GM19324 (cell line): ENCODE measurements at regions not wholly inside any gene's neighbourhood (a gene's known extent, or its start where the extent isn't known, plus 50 kb on each side); places are given as distances from the start of the nearest gene placed in this dataset.

ENCODE experiments used
- ATAC-seq: cut with Tn5 transposase; IDR thresholded peaks from one replicate; pipeline ENCODE4 v1.9.1; 2021; ENCODE audit warnings: mild to moderate bottlenecking, moderate library complexity; ENCODE audit not compliant: unreplicated experiment, low FRiP score

- ATAC-seq: peak; percentile 95
These were observed 82.3 kb upstream of the CD99 start for GRCh38 chrX:2608638-2609430.

GRCh38 chrX:2607113-2607512 is 84.0 kb upstream of the CD99 start:
- no peak for ATAC-seq

GRCh38 chrX:2600564-2600963 is 90.5 kb upstream of the CD99 start:
- no peak for ATAC-seq

- no peak for ATAC-seq
These were observed 94.4 kb upstream of the CD99 start for GRCh38 chrX:2596555-2597255.

- ATAC-seq: no peak
These were observed 95.0 kb upstream of the CD99 start for GRCh38 chrX:2596045-2596444.

GRCh38 chrX:2595258-2595657 is 94.5 kb upstream of the DHRSX start:
- no peak for ATAC-seq

- ATAC-seq: no peak
These were observed 93.7 kb upstream of the DHRSX start for GRCh38 chrX:2594491-2594890.

- no peak for ATAC-seq
These were observed 91.5 kb upstream of the DHRSX start for GRCh38 chrX:2592279-2592678.

GRCh38 chrX:2589186-2590020 is 88.6 kb upstream of the DHRSX start:
- ATAC-seq: no peak

GRCh38 chrX:2588049-2588448 is 87.3 kb upstream of the DHRSX start:
- no peak for ATAC-seq

- ATAC-seq: no peak
These were observed 86.4 kb upstream of the DHRSX start for GRCh38 chrX:2587146-2587545.

GRCh38 chrX:2585158-2585470 is 84.3 kb upstream of the DHRSX start:
- no peak for ATAC-seq

GRCh38 chrX:2584251-2585157 is 83.7 kb upstream of the DHRSX start:
- no peak for ATAC-seq

- no peak for ATAC-seq
These were observed 82.7 kb upstream of the DHRSX start for GRCh38 chrX:2583194-2584162.

- no peak for ATAC-seq
These were observed 81.9 kb upstream of the DHRSX start for GRCh38 chrX:2582667-2583066.

- no peak for ATAC-seq
These were observed 80.5 kb upstream of the DHRSX start for GRCh38 chrX:2581296-2581695.

- no peak for ATAC-seq
These were observed 78.1 kb upstream of the DHRSX start for GRCh38 chrX:2578864-2579263.

GRCh38 chrX:2577844-2578466 is 77.2 kb upstream of the DHRSX start:
- ATAC-seq: no peak

GRCh38 chrX:2576793-2577192 is 76.0 kb upstream of the DHRSX start:
- no peak for ATAC-seq
